GM23338 (cell line): ENCODE measurements at regions not wholly inside any gene's neighbourhood (a gene's known extent, or its start where the extent isn't known, plus 50 kb on each side); places are given as distances from the start of the nearest gene placed in this dataset.

ENCODE experiments used
- ATAC-seq: fragments of 200-7000 bp; cut with Tn5 transposase; 3 replicates; pipeline ENCODE4 v1.9.1; 2020
- DNase-seq: peaks from one replicate; pipeline ENCODE4 v3.0.0-alpha.2; 2015; ENCODE audit warnings: low spot score
- H2AFZ ChIP-seq: fragments of 200-600 bp; sonication (generic); 2 replicates; pipeline ENCODE4 v1.8.0; 2016; ENCODE audit warnings: antibody characterized with exemption, mild to moderate bottlenecking, moderate library complexity
- H3F3A ChIP-seq: fragments of 200-600 bp; sonication (generic); replicated peaks from 2 replicates; pipeline ENCODE4 v1.8.0; 2017; ENCODE audit warnings: antibody characterized with exemption, mixed run types, low read depth
- H3K27ac ChIP-seq: fragments of 200-600 bp; sonication (generic); 2 replicates; pipeline ENCODE4 v1.6.1; 2016; ENCODE audit warnings: low read depth
- H3K27me3 ChIP-seq: fragments of 200-600 bp; sonication (generic); 2 replicates; pipeline ENCODE4 v1.8.0; 2016; ENCODE audit warnings: mild to moderate bottlenecking, mixed run types, moderate library complexity; ENCODE audit not compliant: insufficient read depth
- H3K36me3 ChIP-seq: fragments of 200-600 bp; sonication (generic); 2 replicates; pipeline ENCODE4 v1.8.0; 2016; ENCODE audit warnings: mild to moderate bottlenecking; ENCODE audit not compliant: insufficient read depth
- H3K4me1 ChIP-seq: fragments of 200-600 bp; sonication (generic); 2 replicates; pipeline ENCODE4 v1.8.0; 2016; ENCODE audit warnings: mild to moderate bottlenecking, moderate library complexity; ENCODE audit not compliant: insufficient read depth
- H3K4me2 ChIP-seq: fragments of 200-600 bp; sonication (generic); 2 replicates; pipeline ENCODE4 v1.7.1; 2017; ENCODE audit warnings: mixed run types
- H3K4me3 ChIP-seq: fragments of 200-600 bp; sonication (generic); 2 replicates; pipeline ENCODE4 v1.6.1; 2016; ENCODE audit warnings: mixed run types
- H3K79me2 ChIP-seq: fragments of 200-600 bp; sonication (generic); replicated peaks from 2 replicates; pipeline ENCODE4 v1.8.0; 2017; ENCODE audit warnings: mild to moderate bottlenecking; ENCODE audit not compliant: insufficient read depth
- H3K9me2 ChIP-seq: fragments of 200-600 bp; sonication (generic); 2 replicates; pipeline ENCODE4 v1.8.0; 2017; ENCODE audit not compliant: insufficient read depth
- H4K20me1 ChIP-seq: fragments of 200-600 bp; sonication (generic); replicated peaks from 2 replicates; pipeline ENCODE4 v1.8.0; 2017; ENCODE audit warnings: mild to moderate bottlenecking; ENCODE audit not compliant: insufficient read depth
- H3K27ac Mint-ChIP-seq: 2 replicates; pipeline ENCODE4 v1.8.0; 2020; ENCODE audit warnings: inconsistent platforms, mild to moderate bottlenecking, moderate library complexity, mixed read lengths
- H3K27me3 Mint-ChIP-seq: 3 replicates; pipeline ENCODE4 v1.8.0; 2022; ENCODE audit warnings: low read depth, mild to moderate bottlenecking, moderate library complexity, mixed read lengths, inconsistent platforms; ENCODE audit not compliant: insufficient read depth, poor library complexity
- H3K36me3 Mint-ChIP-seq: 3 replicates; pipeline ENCODE4 v1.8.0; 2021; ENCODE audit warnings: low read depth, mild to moderate bottlenecking, inconsistent platforms, moderate library complexity, mixed read lengths
- H3K4me1 Mint-ChIP-seq: 3 replicates; pipeline ENCODE4 v1.8.0; 2020; ENCODE audit warnings: mild to moderate bottlenecking, inconsistent platforms, mixed read lengths
- H3K4me3 Mint-ChIP-seq: 3 replicates; pipeline ENCODE4 v1.8.0; 2021; ENCODE audit warnings: moderate library complexity, mild to moderate bottlenecking, inconsistent platforms, mixed read lengths
- H3K9me3 Mint-ChIP-seq: 3 replicates; pipeline ENCODE4 v1.8.0; 2020; ENCODE audit warnings: moderate library complexity, mild to moderate bottlenecking, inconsistent platforms, mixed read lengths
- CREB1 ChIP-seq: fragments of 250-450 bp; sonication (Bioruptor Pico); IDR thresholded peaks from 2 replicates; pipeline ENCODE4 v1.5.0; 2020; ENCODE audit warnings: low read depth, mild to moderate bottlenecking, moderate library complexity
- CTCF ChIP-seq, 2 experiments: fragments of 200-600 bp in 1 of 2; sonication (generic) in 1 of 2; conservative IDR thresholded peaks; 2 replicates each; pipeline versions ENCODE4 v1.5.1 to v1.6.1; 2016 to 2017; ENCODE audit warnings: antibody characterized with exemption in 2 of 2, low read depth in 2 of 2, mild to moderate bottlenecking in 2 of 2, moderate library complexity in 1 of 2
- ETS1 ChIP-seq: IDR thresholded peaks from 2 replicates; pipeline ENCODE4 v1.6.1; 2016; ENCODE audit warnings: antibody characterized with exemption
- JUNB ChIP-seq: IDR thresholded peaks from one replicate; pipeline ENCODE4 v1.6.1; 2016; ENCODE audit warnings: antibody characterized with exemption; ENCODE audit not compliant: unreplicated experiment
- STAT1 ChIP-seq: IDR thresholded peaks from one replicate; pipeline ENCODE4 v1.6.1; 2016; ENCODE audit warnings: antibody characterized with exemption; ENCODE audit not compliant: unreplicated experiment
- ZNF114 ChIP-seq: fragments of 250-450 bp; sonication (Bioruptor Pico); IDR thresholded peaks from 2 replicates; pipeline ENCODE4 v1.5.0; 2020; ENCODE audit warnings: mild to moderate bottlenecking, moderate library complexity
- ZNF331 ChIP-seq: fragments of 250-450 bp; sonication (Bioruptor Pico); IDR thresholded peaks from 2 replicates; pipeline ENCODE4 v1.5.0; 2020; ENCODE audit warnings: low read depth, mild to moderate bottlenecking, moderate library complexity
- ZNF462 ChIP-seq: fragments of 250-450 bp; sonication (Bioruptor Pico); IDR thresholded peaks from 2 replicates; pipeline ENCODE4 v1.5.0; 2020; ENCODE audit warnings: mild to moderate bottlenecking, moderate library complexity

- Histone ChIP-seq H3K79me2 (no peaks in the 10 kb centered on the region), H3K36me3 (no peaks in the 10 kb centered on the region), H2AFZ (no peak overlapping the region), H3K4me1 (no peaks in the 10 kb centered on the region; the same call in 1 of the 2 replicates), H3K9me2 (no peaks in the 10 kb centered on the region), H3K27me3 (no peaks in the 10 kb centered on the region), H4K20me1 (no peaks in the 10 kb centered on the region), H3K27ac (no peak overlapping the region), H3K4me2 (no peak overlapping the region), H3F3A (no peaks in the 10 kb centered on the region), H3K4me3 (no peak overlapping the region)
- H3K4me1 Mint-ChIP-seq = peaks cover 19% of the 10 kb centered on the region
- no peak overlapping the region for H3K4me3 Mint-ChIP-seq
- no peaks in the 10 kb centered on the region for H3K36me3 Mint-ChIP-seq
- no peak for DNase-seq
- peaks cover 4% of the 10 kb centered on the region for H3K27me3 Mint-ChIP-seq
- no peak for TF ChIP-seq JUNB
- TF ChIP-seq CTCF (conservative IDR thresholded peaks at IDR 0.05; ENCODE audit: low read depth in 2 of 2) = no peak
- no peak for TF ChIP-seq STAT1
- no peak for TF ChIP-seq ETS1
- TF ChIP-seq ZNF331 = no peak
- TF ChIP-seq ZNF114 = no peak
- TF ChIP-seq ZNF462 = no peak
- TF ChIP-seq CREB1 (CRISPR knock-in tag) = no peak
- H3K9me3 Mint-ChIP-seq = no peaks in the 10 kb centered on the region
- ATAC-seq = no peak
- no peak overlapping the region for H3K27ac Mint-ChIP-seq
Observed at GRCh38 chr20:47960769-47961541, 175.7 kb upstream of the SULF2 start.
